Coronary artery (tissue), 2 donors: ENCODE measurements at regions not wholly inside any gene's neighbourhood (a gene's known extent, or its start where the extent isn't known, plus 50 kb on each side); places are given as distances from the start of the nearest gene placed in this dataset.

Experiments used
- DNase-seq: peaks from one replicate; pipeline ENCODE4 v3.0.0-alpha.2; 2017; ENCODE audit warnings: low spot score
- H3K27ac ChIP-seq, 2 donors: fragments of 200-600 bp; sonication (generic); one replicate each; pipeline ENCODE4 v1.5.1; 2016 to 2019
- H3K4me3 ChIP-seq: fragments of 200-600 bp; sonication (generic); 2 replicates; pipeline ENCODE4 v1.5.1; 2016; ENCODE audit warnings: mild to moderate bottlenecking, moderate library complexity
- CTCF ChIP-seq: fragments of 200-600 bp; sonication (generic); IDR thresholded peaks from one replicate; pipeline ENCODE4 v1.5.1; 2019; ENCODE audit warnings: antibody characterized with exemption

DNA sequence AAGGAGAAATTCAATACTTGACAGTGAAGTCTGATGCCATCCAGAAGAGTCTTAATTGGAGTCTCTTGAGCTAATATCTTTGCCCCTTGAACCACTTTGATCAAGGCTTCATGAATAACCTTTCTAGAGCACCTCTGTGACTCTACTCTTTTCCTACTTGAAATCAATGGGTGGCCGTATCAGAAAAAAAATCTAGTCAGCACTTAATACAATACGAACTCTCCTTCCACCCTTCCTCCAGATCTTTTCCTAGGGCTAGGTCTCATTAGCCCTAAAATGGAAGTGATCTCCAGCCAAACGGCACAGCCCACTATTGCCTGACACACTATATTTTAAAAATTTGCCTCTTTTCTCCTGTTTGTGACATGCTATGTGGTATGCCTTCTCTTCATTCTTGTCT, 129.6 kb upstream of the TLL1 start:
- DNase-seq: no peak
- Histone ChIP-seq H3K27ac (no peak overlapping the region), H3K4me3 (no peak overlapping the region)
- TF ChIP-seq CTCF: no peak

DNA sequence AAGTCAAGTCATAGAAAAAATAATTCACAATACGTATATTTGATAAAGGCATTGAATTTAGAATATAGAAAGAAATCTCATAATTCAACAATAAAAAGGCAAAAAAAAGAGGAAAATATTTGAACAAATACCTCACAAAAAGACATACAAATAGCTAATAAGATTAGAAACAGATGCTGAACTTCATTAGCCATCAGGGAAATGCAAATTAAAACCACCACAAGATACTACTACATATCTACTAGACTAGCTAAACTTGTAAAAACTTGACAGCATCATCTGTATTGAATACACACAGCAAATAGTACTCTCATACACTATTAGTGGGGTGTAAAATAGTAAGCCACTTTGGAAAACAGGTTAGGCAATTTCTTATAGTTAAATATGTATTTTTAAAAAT, 128.7 kb upstream of the TLL1 start:
- no peak for DNase-seq
- Histone ChIP-seq H3K4me3 (no peak overlapping the region), H3K27ac (no peak overlapping the region)
- TF ChIP-seq CTCF: no peak

GRCh38 chr4:165748321-165748720, 124.7 kb upstream of the TLL1 start:
- no peak overlapping the region for H3K4me3 ChIP-seq
- DNase-seq: no peak
- TF ChIP-seq CTCF: no peak
- no peak overlapping the region for H3K27ac ChIP-seq

- no peak for TF ChIP-seq CTCF
- DNase-seq: no peak
- no peak overlapping the region for H3K27ac ChIP-seq
- H3K4me3 ChIP-seq: no peak overlapping the region
These were observed 121.2 kb upstream of the TLL1 start for GRCh38 chr4:165751882-165752281.

- no peak for TF ChIP-seq CTCF
- no peak overlapping the region for H3K4me3 ChIP-seq
These were observed 118.4 kb upstream of the TLL1 start for GRCh38 chr4:165754664-165755063.

DNA sequence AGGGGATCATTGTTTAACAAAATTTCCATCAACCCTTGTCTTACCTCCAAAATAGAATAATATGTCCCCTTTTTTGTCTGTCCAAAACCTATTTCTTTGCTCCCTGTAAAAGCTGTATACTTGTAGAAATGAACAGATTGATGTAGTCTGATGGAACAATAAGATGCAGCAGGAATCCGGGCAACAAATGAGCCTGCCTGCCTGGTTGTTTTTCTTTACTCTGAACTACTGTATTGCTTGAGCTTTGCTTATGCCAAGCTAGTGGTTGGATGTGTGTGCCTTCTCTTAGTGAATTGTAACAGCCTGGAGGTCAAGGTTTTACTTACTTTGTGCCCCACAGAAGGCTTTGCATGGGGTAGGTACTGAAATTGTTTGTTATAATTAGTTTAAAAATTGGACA, 116.2 kb upstream of the TLL1 start:
- Histone ChIP-seq H3K4me3 (no peak overlapping the region), H3K27ac (no peak overlapping the region)
- TF ChIP-seq CTCF: no peak
- no peak for DNase-seq

More at GRCh38 chr4:165754664-165755063, 118.4 kb upstream of the TLL1 start:
- H3K27ac ChIP-seq: no peak overlapping the region
- DNase-seq: no peak

DNA sequence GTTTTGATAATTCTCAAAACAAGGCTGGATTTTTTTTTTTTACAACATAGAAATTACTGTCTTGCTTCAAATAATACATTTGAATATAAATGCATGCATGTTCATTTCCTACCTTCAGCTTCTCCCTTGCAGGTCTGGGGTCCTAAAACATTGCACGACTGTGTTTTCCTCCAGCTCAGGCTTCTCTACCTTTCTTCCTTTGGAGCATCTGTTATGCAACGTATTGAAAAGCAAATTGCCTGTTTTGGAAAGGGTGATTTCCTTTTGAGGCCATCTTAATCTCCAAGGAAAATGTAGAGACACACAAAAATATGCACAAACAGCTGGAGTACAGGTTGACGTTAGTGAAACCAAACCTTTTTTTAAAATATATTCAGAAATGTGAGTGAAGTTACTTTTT, 115.6 kb upstream of the TLL1 start:
- Histone ChIP-seq H3K4me3 (no peak overlapping the region), H3K27ac (no peak overlapping the region)
- TF ChIP-seq CTCF: no peak
- DNase-seq: no peak
